ENCODE measurements at regions not wholly inside any gene's neighbourhood (a gene's known extent, or its start where the extent isn't known, plus 50 kb on each side); places are given as distances from the start of the nearest gene placed in this dataset.

- peaks cover 12% of the 10 kb centered on the region for H3K4me1 ChIP-seq (ENCODE audit: control insufficient read depth, insufficient read depth, low read length)
Measured at GRCh38 chr1:68375919-68376318, 73.8 kb downstream of the RPE65 start.

More at GRCh38 chr1:68375919-68376318, 73.8 kb downstream of the RPE65 start:
- H4K5ac ChIP-seq (ENCODE audit: low read depth, low read length) = no peak overlapping the region
- no peaks in the 10 kb centered on the region for H3K27me3 ChIP-seq (ENCODE audit: control insufficient read depth, insufficient read depth, low read length)
- H2AK5ac ChIP-seq (ENCODE audit: low read depth, low read length) = no peak overlapping the region; the same call in 1 of the 2 replicates
- ChIA-PET POLR2A (ENCODE audit: unreplicated experiment) (no interaction called here), CTCF (interaction anchor here (0.6 to 1.0 kb wide), 3 partner anchors 16 to 289 kb away, joined by 3 read pairs; no protein-coding TSS in a partner anchor)
- no peaks in the 10 kb centered on the region for H4K20me1 ChIP-seq (ENCODE audit: insufficient read depth, low read length)
- H4K91ac ChIP-seq (ENCODE audit: insufficient read depth, low read depth, low read length) = no peak overlapping the region
- BruUV-seq (replicated peaks) = no TSS peak
- no peak overlapping the region for H3K56ac ChIP-seq (ENCODE audit: extremely low read depth, insufficient read depth, low read length)
- no peak overlapping the region for H2BK20ac ChIP-seq (ENCODE audit: low read depth, low read length)
- H2BK5ac ChIP-seq (ENCODE audit: low read depth, low read length, poor library complexity, severe bottlenecking) = no peak overlapping the region
- no peak overlapping the region; the same call in 1 of the 2 replicates for H3K23ac ChIP-seq (ENCODE audit: low read depth, low read length)
- H2BK15ac ChIP-seq (ENCODE audit: low read depth, low read length) = no peak overlapping the region
- no peaks in the 10 kb centered on the region for H3K9me3 ChIP-seq (ENCODE audit: control insufficient read depth, insufficient read depth, low read length)
- H3K4ac ChIP-seq (ENCODE audit: low read depth, low read length) = no peak overlapping the region
- H4K8ac ChIP-seq (ENCODE audit: low read depth in 2 of 2, low read length in 2 of 2) = 0 out of 4 replicates have a peak overlapping the region, but pooled peaks of 1 of the 2 experiments have one; percentile 9
- no peak overlapping the region for H3K4me3 ChIP-seq (ENCODE audit: insufficient read depth, low read depth, low read length)
- no peaks in the 10 kb centered on the region for H3K9me1 ChIP-seq (ENCODE audit: insufficient read depth, low read length)
- no peak overlapping the region for H2AK9ac ChIP-seq (replicated peaks; ENCODE audit: low read depth, low read length, poor library complexity)
- no CpG with 5 or more reads among the region's 1 CpG for WGBS, 2 experiments (ENCODE audit: extremely low coverage in 2 of 2, insufficient read length in 1 of 2)
- H3K14ac ChIP-seq (replicated peaks; ENCODE audit: low read depth, low read length) = no peak overlapping the region
- no peak for TF ChIP-seq FOS (IDR thresholded peaks at IDR 0.05; ENCODE audit: low read depth, low read length)
- TF ChIP-seq SMC3 (IDR thresholded peaks at IDR 0.05; ENCODE audit: low read depth, low read length) = no peak
- H3K9ac ChIP-seq (ENCODE audit: low read depth, low read length) = no peak overlapping the region
- in situ Hi-C loops (cut with MboI; ENCODE audit: low sequenced_read_pairs) (no loop called here), dilution Hi-C loops (cut with HindIII; ENCODE audit: low sequenced_read_pairs, unreplicated experiment) (no loop called here), intact Hi-C loops (cut with micrococcal nuclease) (no loop called here)
- no peak overlapping the region for H3K18ac ChIP-seq (ENCODE audit: low read depth, low read length)
- H3K79me1 ChIP-seq (ENCODE audit: low read depth in 1 of 2, low read length in 2 of 2) = no peaks in the 10 kb centered on the region
- no peak overlapping the region for H2AFZ ChIP-seq (replicated peaks; ENCODE audit: low read length, poor library complexity)
- peak overlapping the region; percentile 46; the same call in 1 of the 2 replicates for H2BK120ac ChIP-seq (ENCODE audit: low read depth, low read length)
- peak; percentile 33 for DNase-seq
- H3K4me2 ChIP-seq (ENCODE audit: low read depth, low read length) = no peak overlapping the region
- no peak overlapping the region for H3K27ac ChIP-seq (ENCODE audit: insufficient read depth, low read length)
- H3K36me3 ChIP-seq (ENCODE audit: control insufficient read depth, insufficient read depth, low read length) = no peaks in the 10 kb centered on the region
- no peak; the same call in 1 of the 2 replicates for ATAC-seq (ENCODE audit: low read depth)

Measured in IMR-90 (cell line).